ENCODE measurements at regions not wholly inside any gene's neighbourhood (a gene's known extent, or its start where the extent isn't known, plus 50 kb on each side); places are given as distances from the start of the nearest gene placed in this dataset.
A peak's percentile ranks its signal among the peaks of the same experiment; 100 is the strongest.

- H4K91ac ChIP-seq (ENCODE audit: low read length) = no peak overlapping the region
- WGBS = 97% methylated on average over 3 of the region's 3 CpGs
- no peaks in the 10 kb centered on the region for H3K9me3 ChIP-seq (ENCODE audit: control insufficient read depth, low read length)
Measured at GRCh38 chr7:46943996-46944395, 637.9 kb downstream of the TNS3 start.

GRCh38 chr7:46942574-46942973 lies 639.3 kb downstream of the TNS3 start:
- no peaks in the 10 kb centered on the region for H3K4me1 ChIP-seq (ENCODE audit: control insufficient read depth, insufficient read depth, low read depth, low read length)
- H3K4ac ChIP-seq (ENCODE audit: low read depth in 1 of 2, low read length in 2 of 2) = no peak overlapping the region
- H2BK5ac ChIP-seq (ENCODE audit: low read depth, low read length, poor library complexity, severe bottlenecking) = no peak overlapping the region
- no peak overlapping the region for H2AK5ac ChIP-seq (ENCODE audit: low read length, severe bottlenecking)
- H4K91ac ChIP-seq (ENCODE audit: low read length) = no peak overlapping the region
- no peaks in the 10 kb centered on the region for H3K79me1 ChIP-seq (replicated peaks; ENCODE audit: low read length, poor library complexity, severe bottlenecking)
- DNase-seq = no peak
- no peak overlapping the region for H3K4me3 ChIP-seq (ENCODE audit: insufficient read depth in 1 of 2, low read depth in 1 of 2, low read length in 2 of 2)
- H2BK15ac ChIP-seq (ENCODE audit: low read depth, poor library complexity, severe bottlenecking) = no peak overlapping the region
- no peak overlapping the region for H3K18ac ChIP-seq (ENCODE audit: low read depth in 1 of 2, low read length in 2 of 2)
- no peaks in the 10 kb centered on the region for H3K36me3 ChIP-seq (ENCODE audit: control insufficient read depth in 1 of 2, insufficient read depth in 2 of 2, low read depth in 1 of 2, low read length in 2 of 2)
- H2BK12ac ChIP-seq (ENCODE audit: low read length in 2 of 2) = no peak overlapping the region
- peaks cover 0 to 19% of the 10 kb centered on the region in 2 experiments for H3K27me3 ChIP-seq (ENCODE audit: control insufficient read depth in 1 of 2, insufficient read depth in 1 of 2, low read length in 2 of 2)
- no peak overlapping the region for H3K9ac ChIP-seq (ENCODE audit: low read length)
- no peak overlapping the region for H3K14ac ChIP-seq (ENCODE audit: low read length in 2 of 2)
- H3K23ac ChIP-seq (ENCODE audit: low read length in 2 of 2) = no peak overlapping the region
- over 99% methylated on average over 5 of the region's 5 CpGs for WGBS
- H2AFZ ChIP-seq (ENCODE audit: low read depth, low read length) = no peak overlapping the region
- no peaks in the 10 kb centered on the region for H3K9me3 ChIP-seq (ENCODE audit: control insufficient read depth, low read length)
- no peak overlapping the region for H3K4me2 ChIP-seq (ENCODE audit: low read length, poor library complexity, severe bottlenecking)
- H4K8ac ChIP-seq (ENCODE audit: low read length) = peak overlapping the region; percentile 62
- no peak overlapping the region for H2BK120ac ChIP-seq (ENCODE audit: low read depth, low read length)
- H3K27ac ChIP-seq (ENCODE audit: low read length, poor library complexity, severe bottlenecking) = no peak overlapping the region

More at GRCh38 chr7:46943996-46944395, 637.9 kb downstream of the TNS3 start:
- no peak for DNase-seq
- H2BK120ac ChIP-seq (ENCODE audit: low read depth, low read length) = no peak overlapping the region
- H3K9ac ChIP-seq (ENCODE audit: low read length) = no peak overlapping the region
- H2AFZ ChIP-seq (ENCODE audit: low read depth, low read length) = no peak overlapping the region
- no peaks in the 10 kb centered on the region for H3K36me3 ChIP-seq (ENCODE audit: control insufficient read depth in 1 of 2, insufficient read depth in 2 of 2, low read depth in 1 of 2, low read length in 2 of 2)
- H3K79me1 ChIP-seq (replicated peaks; ENCODE audit: low read length, poor library complexity, severe bottlenecking) = no peaks in the 10 kb centered on the region
- no peak overlapping the region for H2AK5ac ChIP-seq (ENCODE audit: low read length, severe bottlenecking)
- no peak overlapping the region for H3K4me3 ChIP-seq (ENCODE audit: insufficient read depth in 1 of 2, low read depth in 1 of 2, low read length in 2 of 2)
- no peak overlapping the region for H3K4ac ChIP-seq (ENCODE audit: low read depth in 1 of 2, low read length in 2 of 2)
- peak overlapping the region in 1 of 2 experiments; percentile 48 for H3K23ac ChIP-seq (ENCODE audit: low read length in 2 of 2)
- H3K27ac ChIP-seq (ENCODE audit: low read length, poor library complexity, severe bottlenecking) = no peak overlapping the region
- no peak overlapping the region for H3K4me2 ChIP-seq (ENCODE audit: low read length, poor library complexity, severe bottlenecking)
- no peak overlapping the region for H4K8ac ChIP-seq (ENCODE audit: low read length)
- H2BK15ac ChIP-seq (ENCODE audit: low read depth, poor library complexity, severe bottlenecking) = no peak overlapping the region
- no peak overlapping the region for H3K18ac ChIP-seq (ENCODE audit: low read depth in 1 of 2, low read length in 2 of 2)
- peak overlapping the region in 1 of 2 experiments; percentile 72 for H3K14ac ChIP-seq (ENCODE audit: low read length in 2 of 2)
- H2BK5ac ChIP-seq (ENCODE audit: low read depth, low read length, poor library complexity, severe bottlenecking) = no peak overlapping the region
- peak overlapping the region in 1 of 2 experiments; percentile 83 for H2BK12ac ChIP-seq (ENCODE audit: low read length in 2 of 2)
- H3K4me1 ChIP-seq (ENCODE audit: control insufficient read depth, insufficient read depth, low read depth, low read length) = no peaks in the 10 kb centered on the region
- peaks cover 0 to 19% of the 10 kb centered on the region in 2 experiments for H3K27me3 ChIP-seq (ENCODE audit: control insufficient read depth in 1 of 2, insufficient read depth in 1 of 2, low read length in 2 of 2)

GRCh38 chr7:46940178-46940577 lies 641.7 kb downstream of the TNS3 start:
- peaks cover 0 to 3% of the 10 kb centered on the region in 2 experiments for H3K27me3 ChIP-seq (ENCODE audit: control insufficient read depth in 1 of 2, insufficient read depth in 1 of 2, low read length in 2 of 2)
- WGBS = 98% methylated on average over 4 of the region's 5 CpGs

GRCh38 chr7:46939558-46939957 lies 642.4 kb downstream of the TNS3 start:
- no peaks in the 10 kb centered on the region for H3K79me1 ChIP-seq (replicated peaks; ENCODE audit: low read length, poor library complexity, severe bottlenecking)
- H2BK12ac ChIP-seq (ENCODE audit: low read length in 2 of 2) = peak overlapping the region in 1 of 2 experiments; percentile 45
- no peak overlapping the region for H3K23ac ChIP-seq (ENCODE audit: low read length in 2 of 2)
- no peak overlapping the region for H2BK120ac ChIP-seq (ENCODE audit: low read depth, low read length)
- DNase-seq = no peak
- H3K27ac ChIP-seq (ENCODE audit: low read length, poor library complexity, severe bottlenecking) = no peak overlapping the region
- no peak overlapping the region for H3K4me3 ChIP-seq (ENCODE audit: insufficient read depth in 1 of 2, low read depth in 1 of 2, low read length in 2 of 2)
- H3K9ac ChIP-seq (ENCODE audit: low read length) = no peak overlapping the region
- WGBS = 94% methylated on average over 8 of the region's 8 CpGs
- no peaks in the 10 kb centered on the region for H3K36me3 ChIP-seq (ENCODE audit: control insufficient read depth in 1 of 2, insufficient read depth in 2 of 2, low read depth in 1 of 2, low read length in 2 of 2)
- peaks cover 0 to 3% of the 10 kb centered on the region in 2 experiments for H3K27me3 ChIP-seq (ENCODE audit: control insufficient read depth in 1 of 2, insufficient read depth in 1 of 2, low read length in 2 of 2)
- no peak overlapping the region for H3K18ac ChIP-seq (ENCODE audit: low read depth in 1 of 2, low read length in 2 of 2)
- H3K9me3 ChIP-seq (ENCODE audit: control insufficient read depth, low read length) = no peaks in the 10 kb centered on the region
- H3K4ac ChIP-seq (ENCODE audit: low read depth in 1 of 2, low read length in 2 of 2) = no peak overlapping the region
- H2AFZ ChIP-seq (ENCODE audit: low read depth, low read length) = no peak overlapping the region
- H4K91ac ChIP-seq (ENCODE audit: low read length) = no peak overlapping the region
- no peak overlapping the region for H2AK5ac ChIP-seq (ENCODE audit: low read length, severe bottlenecking)
- no peak overlapping the region for H2BK5ac ChIP-seq (ENCODE audit: low read depth, low read length, poor library complexity, severe bottlenecking)
- H4K8ac ChIP-seq (ENCODE audit: low read length) = no peak overlapping the region
- H3K14ac ChIP-seq (ENCODE audit: low read length in 2 of 2) = no peak overlapping the region
- H2BK15ac ChIP-seq (ENCODE audit: low read depth, poor library complexity, severe bottlenecking) = no peak overlapping the region
- no peak overlapping the region for H3K4me2 ChIP-seq (ENCODE audit: low read length, poor library complexity, severe bottlenecking)
- no peaks in the 10 kb centered on the region for H3K4me1 ChIP-seq (ENCODE audit: control insufficient read depth, insufficient read depth, low read depth, low read length)

More at GRCh38 chr7:46940178-46940577, 641.7 kb downstream of the TNS3 start:
- no peaks in the 10 kb centered on the region for H3K79me1 ChIP-seq (replicated peaks; ENCODE audit: low read length, poor library complexity, severe bottlenecking)
- H3K4me2 ChIP-seq (ENCODE audit: low read length, poor library complexity, severe bottlenecking) = no peak overlapping the region
- H3K18ac ChIP-seq (ENCODE audit: low read depth in 1 of 2, low read length in 2 of 2) = peak overlapping the region in 1 of 2 experiments; percentile 4
- H2AFZ ChIP-seq (ENCODE audit: low read depth, low read length) = no peak overlapping the region
- H4K8ac ChIP-seq (ENCODE audit: low read length) = peak overlapping the region; percentile 7
- no peak overlapping the region for H3K27ac ChIP-seq (ENCODE audit: low read length, poor library complexity, severe bottlenecking)
- H2BK15ac ChIP-seq (ENCODE audit: low read depth, poor library complexity, severe bottlenecking) = no peak overlapping the region
- H3K23ac ChIP-seq (ENCODE audit: low read length in 2 of 2) = no peak overlapping the region
- H3K36me3 ChIP-seq (ENCODE audit: control insufficient read depth in 1 of 2, insufficient read depth in 2 of 2, low read depth in 1 of 2, low read length in 2 of 2) = no peaks in the 10 kb centered on the region
- H3K4ac ChIP-seq (ENCODE audit: low read depth in 1 of 2, low read length in 2 of 2) = peak overlapping the region in 1 of 2 experiments; percentile 30
- H4K91ac ChIP-seq (ENCODE audit: low read length) = no peak overlapping the region
- no peaks in the 10 kb centered on the region for H3K9me3 ChIP-seq (ENCODE audit: control insufficient read depth, low read length)
- H2BK12ac ChIP-seq (ENCODE audit: low read length in 2 of 2) = peak overlapping the region in 1 of 2 experiments; percentile 63
- DNase-seq = no peak
- H2BK5ac ChIP-seq (ENCODE audit: low read depth, low read length, poor library complexity, severe bottlenecking) = no peak overlapping the region
- H3K9ac ChIP-seq (ENCODE audit: low read length) = no peak overlapping the region
- H3K14ac ChIP-seq (ENCODE audit: low read length in 2 of 2) = no peak overlapping the region
- no peak overlapping the region for H2AK5ac ChIP-seq (ENCODE audit: low read length, severe bottlenecking)
- H3K4me3 ChIP-seq (ENCODE audit: insufficient read depth in 1 of 2, low read depth in 1 of 2, low read length in 2 of 2) = no peak overlapping the region
- no peaks in the 10 kb centered on the region for H3K4me1 ChIP-seq (ENCODE audit: control insufficient read depth, insufficient read depth, low read depth, low read length)
- H2BK120ac ChIP-seq (ENCODE audit: low read depth, low read length) = no peak overlapping the region

All from mesenchymal stem cell (in vitro differentiated cells and primary cell).